ENCODE measurements at regions not wholly inside any gene's neighbourhood (a gene's known extent, or its start where the extent isn't known, plus 50 kb on each side); places are given as distances from the start of the nearest gene placed in this dataset.

- TF ChIP-seq CTCF (IDR thresholded peaks at IDR 0.05) (no peak), POLR2A (IDR thresholded peaks at IDR 0.05) (no peak)
Measured at GRCh38 chr4:98822144-98822543, 106.8 kb downstream of the EIF4E start.
